Panc1 (cell line): ENCODE measurements at regions not wholly inside any gene's neighbourhood (a gene's known extent, or its start where the extent isn't known, plus 50 kb on each side); places are given as distances from the start of the nearest gene placed in this dataset.

ENCODE experiments used
- POLR2AphosphoS5 ChIP-seq: IDR thresholded peaks from 2 replicates; pipeline ENCODE4 v1.6.1; 2012; ENCODE audit warnings: mild to moderate bottlenecking, low read depth, low read length, moderate library complexity
- REST ChIP-seq, 2 experiments: IDR thresholded peaks; 2 replicates each; pipeline ENCODE4 v1.6.1; 2011 to 2012; ENCODE audit warnings: low read depth in 2 of 2, control low read depth in 1 of 2, low read length in 1 of 2, mild to moderate bottlenecking in 1 of 2, moderate library complexity in 1 of 2; ENCODE audit not compliant: insufficient read depth in 1 of 2
- TF ChIP-seq, protein P1 (sequence below): fragments of 450-650 bp; IDR thresholded peaks from 2 replicates; pipeline ENCODE4 v1.5.1; 2017; ENCODE audit warnings: mild to moderate bottlenecking

DNA sequence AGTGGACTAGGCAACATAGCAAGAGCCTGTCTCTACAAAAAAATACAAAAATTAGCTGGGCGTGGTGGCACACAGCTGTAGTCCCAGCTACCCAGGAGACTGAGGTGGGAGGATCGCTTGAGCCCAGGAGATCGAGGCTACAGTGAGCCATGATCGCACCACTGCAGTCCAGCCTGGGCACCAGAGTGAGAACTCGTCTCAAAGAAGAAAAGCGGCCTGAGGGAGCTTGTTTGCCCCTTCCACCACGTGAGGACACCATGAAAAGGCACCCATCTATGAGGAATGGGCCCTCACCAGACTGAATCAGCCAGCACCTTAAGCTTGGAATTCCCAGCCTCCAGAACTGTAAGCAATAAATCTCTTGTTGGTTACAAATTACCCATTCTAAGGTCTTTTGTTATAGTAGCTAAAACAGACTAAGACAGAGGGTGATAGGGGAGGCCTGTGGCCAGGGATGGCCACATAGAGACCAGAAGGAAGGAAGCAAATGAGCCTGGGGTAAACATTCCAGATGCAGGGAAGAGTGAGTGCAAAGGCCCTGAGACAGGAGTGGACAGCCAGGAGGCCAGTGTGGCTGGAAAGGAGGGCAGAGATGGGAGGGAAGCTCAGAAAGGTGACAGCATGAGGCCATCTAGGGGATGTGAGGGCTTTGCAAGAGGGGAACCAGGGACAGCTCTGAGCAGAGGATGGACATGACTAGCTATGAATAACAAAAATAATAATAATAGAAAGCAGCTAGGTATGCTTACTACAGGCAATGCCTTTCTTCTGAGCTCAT, 120.1 kb downstream of the MATN1 start:
- no peak for TF ChIP-seq POLR2AphosphoS5
- TF ChIP-seq, protein P1, sequence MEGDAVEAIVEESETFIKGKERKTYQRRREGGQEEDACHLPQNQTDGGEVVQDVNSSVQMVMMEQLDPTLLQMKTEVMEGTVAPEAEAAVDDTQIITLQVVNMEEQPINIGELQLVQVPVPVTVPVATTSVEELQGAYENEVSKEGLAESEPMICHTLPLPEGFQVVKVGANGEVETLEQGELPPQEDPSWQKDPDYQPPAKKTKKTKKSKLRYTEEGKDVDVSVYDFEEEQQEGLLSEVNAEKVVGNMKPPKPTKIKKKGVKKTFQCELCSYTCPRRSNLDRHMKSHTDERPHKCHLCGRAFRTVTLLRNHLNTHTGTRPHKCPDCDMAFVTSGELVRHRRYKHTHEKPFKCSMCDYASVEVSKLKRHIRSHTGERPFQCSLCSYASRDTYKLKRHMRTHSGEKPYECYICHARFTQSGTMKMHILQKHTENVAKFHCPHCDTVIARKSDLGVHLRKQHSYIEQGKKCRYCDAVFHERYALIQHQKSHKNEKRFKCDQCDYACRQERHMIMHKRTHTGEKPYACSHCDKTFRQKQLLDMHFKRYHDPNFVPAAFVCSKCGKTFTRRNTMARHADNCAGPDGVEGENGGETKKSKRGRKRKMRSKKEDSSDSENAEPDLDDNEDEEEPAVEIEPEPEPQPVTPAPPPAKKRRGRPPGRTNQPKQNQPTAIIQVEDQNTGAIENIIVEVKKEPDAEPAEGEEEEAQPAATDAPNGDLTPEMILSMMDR, result no peak
- TF ChIP-seq REST (IDR thresholded peaks at IDR 0.05; ENCODE audit: insufficient read depth in 1 of 2, low read depth in 2 of 2, low read length in 1 of 2), result no peak
